Trophoblast cell (in vitro differentiated cells and primary cell): ENCODE measurements at regions not wholly inside any gene's neighbourhood (a gene's known extent, or its start where the extent isn't known, plus 50 kb on each side); places are given as distances from the start of the nearest gene placed in this dataset.

Experiments used
- DNase-seq, 2 donors: peaks; one replicate each; pipeline ENCODE4 v3.0.0-alpha.2; 2016
- H2AFZ ChIP-seq: 2 replicates; pipeline ENCODE4 v1.6.1; 2013; ENCODE audit warnings: low read length, moderate library complexity, mild to moderate bottlenecking; ENCODE audit not compliant: insufficient read depth, poor library complexity
- H2AK5ac ChIP-seq: 2 replicates; pipeline ENCODE4 v1.6.1; 2013; ENCODE audit warnings: mild to moderate bottlenecking, low read length
- H2BK120ac ChIP-seq: 2 replicates; pipeline ENCODE4 v1.6.1; 2013; ENCODE audit warnings: low read length, mild to moderate bottlenecking, moderate library complexity; ENCODE audit not compliant: insufficient read depth, poor library complexity
- H2BK12ac ChIP-seq: 2 replicates; pipeline ENCODE4 v1.6.1; 2013; ENCODE audit warnings: mild to moderate bottlenecking, low read length, moderate library complexity
- H2BK5ac ChIP-seq: 2 replicates; pipeline ENCODE4 v1.6.1; 2013; ENCODE audit warnings: low read length, low read depth, moderate library complexity, mild to moderate bottlenecking; ENCODE audit not compliant: poor library complexity
- H3K14ac ChIP-seq: 2 replicates; pipeline ENCODE4 v1.6.1; 2013; ENCODE audit warnings: mild to moderate bottlenecking, low read length
- H3K18ac ChIP-seq: 2 replicates; pipeline ENCODE4 v1.6.1; 2013; ENCODE audit warnings: mild to moderate bottlenecking, low read length
- H3K23ac ChIP-seq: 2 replicates; pipeline ENCODE4 v1.6.1; 2013; ENCODE audit warnings: low read length
- H3K27ac ChIP-seq: 2 replicates; pipeline ENCODE4 v1.5.1; 2013; ENCODE audit warnings: low read depth, mild to moderate bottlenecking, inconsistent platforms, low read length, moderate library complexity
- H3K27me3 ChIP-seq: 2 replicates; pipeline ENCODE4 v1.6.1; 2013; ENCODE audit warnings: inconsistent platforms, mild to moderate bottlenecking, low read length, moderate library complexity; ENCODE audit not compliant: insufficient read depth
- H3K36me3 ChIP-seq, 2 experiments: 1 replicate in 1 of 2; 2 replicates in 1 of 2; pipeline ENCODE4 v1.6.1; 2013; ENCODE audit warnings: low read length in 2 of 2, mild to moderate bottlenecking in 2 of 2, moderate library complexity in 1 of 2; ENCODE audit not compliant: insufficient read depth in 2 of 2, control insufficient read depth in 1 of 2
- H3K4ac ChIP-seq: 2 replicates; pipeline ENCODE4 v1.6.1; 2013; ENCODE audit warnings: low read depth, mild to moderate bottlenecking, low read length, moderate library complexity
- H3K4me1 ChIP-seq, 2 experiments: 1 replicate in 1 of 2; 2 replicates in 1 of 2; pipeline ENCODE4 v1.6.1; 2013; ENCODE audit warnings: low read length in 2 of 2, mild to moderate bottlenecking in 2 of 2, moderate library complexity in 1 of 2; ENCODE audit not compliant: insufficient read depth in 2 of 2, control insufficient read depth in 1 of 2
- H3K4me2 ChIP-seq: 2 replicates; pipeline ENCODE4 v1.6.1; 2013; ENCODE audit warnings: inconsistent platforms, mild to moderate bottlenecking, low read length, moderate library complexity
- H3K4me3 ChIP-seq: 2 replicates; pipeline ENCODE4 v1.5.1; 2013; ENCODE audit warnings: mild to moderate bottlenecking, low read depth, low read length, inconsistent platforms
- H3K79me1 ChIP-seq: one replicate; pipeline ENCODE4 v1.6.1; 2013; ENCODE audit warnings: low read length
- H3K79me2 ChIP-seq: 2 replicates; pipeline ENCODE4 v1.6.1; 2013; ENCODE audit warnings: low read length, mild to moderate bottlenecking; ENCODE audit not compliant: control insufficient read depth, insufficient read depth, poor library complexity
- H3K9ac ChIP-seq: 2 replicates; pipeline ENCODE4 v1.6.1; 2013; ENCODE audit warnings: mild to moderate bottlenecking, low read length
- H3K9me3 ChIP-seq: 2 replicates; pipeline ENCODE4 v1.6.1; 2013; ENCODE audit warnings: low read depth, mild to moderate bottlenecking, control low read depth, inconsistent platforms, low read length; ENCODE audit not compliant: insufficient read depth
- H4K12ac ChIP-seq: 2 replicates; pipeline ENCODE4 v1.6.1; 2013; ENCODE audit warnings: low read depth, mild to moderate bottlenecking, low read length, moderate library complexity
- H4K8ac ChIP-seq: 2 replicates; pipeline ENCODE4 v1.6.1; 2013; ENCODE audit warnings: low read depth, mild to moderate bottlenecking, low read length, moderate library complexity
- H4K91ac ChIP-seq: one replicate; pipeline ENCODE4 v1.6.1; 2013; ENCODE audit warnings: low read depth, mild to moderate bottlenecking, low read length, moderate library complexity
- WGBS: extraction: QIAGEN DNeasy Blood & Tissue Kit; methylation state at CpG from one replicate; pipeline ENCODE4 v1.1.7; 2013; ENCODE audit warnings: missing lambda C conversion rate; ENCODE audit not compliant: insufficient read length, insufficient coverage; ENCODE audit errors: extremely low coverage; 5-methylcytosine and 5-hydroxymethylcytosine counted together

DNA sequence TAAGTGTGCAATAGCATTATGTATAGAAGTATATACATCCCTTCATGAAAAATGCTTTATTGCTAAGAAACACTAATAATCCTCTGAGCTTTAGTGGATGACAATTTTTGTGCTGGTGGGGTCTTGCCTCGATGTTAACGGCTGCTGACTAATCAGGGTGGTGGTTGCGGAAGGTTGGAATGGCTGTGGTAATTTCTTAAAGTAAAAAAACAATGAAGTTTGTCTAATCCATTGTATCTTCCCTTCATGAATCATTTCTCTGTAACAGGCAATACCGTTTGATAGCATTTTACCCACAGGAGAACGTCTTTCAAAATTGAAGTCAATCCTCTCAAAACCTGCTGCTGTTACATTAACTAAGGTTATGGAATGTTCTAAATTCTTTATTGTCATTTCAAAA, 816.5 kb upstream of the GJE1 start:
- Histone ChIP-seq H3K9me3 (no peaks in the 10 kb centered on the region), H3K23ac (no peak overlapping the region), H4K8ac (no peak overlapping the region), H4K91ac (no peak overlapping the region), H3K9ac (no peak overlapping the region), H2BK5ac (no peak overlapping the region), H2AFZ (no peak overlapping the region), H2BK120ac (no peak overlapping the region), H3K27me3 (no peaks in the 10 kb centered on the region), H3K36me3 (no peaks in the 10 kb centered on the region), H3K27ac (no peak overlapping the region), H3K4me1 (peaks cover 0 to 2% of the 10 kb centered on the region in 2 experiments), H3K14ac (no peak overlapping the region), H3K18ac (no peak overlapping the region), H3K4me2 (no peak overlapping the region), H4K12ac (no peak overlapping the region), H2AK5ac (no peak overlapping the region), H3K4ac (no peak overlapping the region), H3K4me3 (no peak overlapping the region), H3K79me1 (no peaks in the 10 kb centered on the region), H3K79me2 (no peaks in the 10 kb centered on the region), H2BK12ac (no peak overlapping the region)
- no CpG with 5 or more reads among the region's 5 CpGs for WGBS
- DNase-seq: no peak

- H3K79me1 ChIP-seq: no peaks in the 10 kb centered on the region
- H3K27ac ChIP-seq: no peak overlapping the region
- no peak for DNase-seq
- H3K4me1 ChIP-seq: peaks cover 0 to 2% of the 10 kb centered on the region in 2 experiments
- H2BK12ac ChIP-seq: no peak overlapping the region
- H3K14ac ChIP-seq: no peak overlapping the region
- no peaks in the 10 kb centered on the region for H3K36me3 ChIP-seq
- H2BK5ac ChIP-seq: no peak overlapping the region
- no peak overlapping the region for H3K4me2 ChIP-seq
- no peak overlapping the region for H3K9ac ChIP-seq
- H4K91ac ChIP-seq: no peak overlapping the region
- H4K8ac ChIP-seq: no peak overlapping the region
- H3K79me2 ChIP-seq: no peaks in the 10 kb centered on the region
- H2AFZ ChIP-seq: no peak overlapping the region
- H2AK5ac ChIP-seq: no peak overlapping the region
- no peak overlapping the region for H3K18ac ChIP-seq
- no peaks in the 10 kb centered on the region for H3K27me3 ChIP-seq
- H3K23ac ChIP-seq: no peak overlapping the region
- no peak overlapping the region for H3K4ac ChIP-seq
- no peaks in the 10 kb centered on the region for H3K9me3 ChIP-seq
- WGBS: no CpG with 5 or more reads among the region's 1 CpG
- no peak overlapping the region for H2BK120ac ChIP-seq
- H3K4me3 ChIP-seq: no peak overlapping the region
- H4K12ac ChIP-seq: no peak overlapping the region
These were observed 818.7 kb upstream of the GJE1 start for GRCh38 chr6:141313986-141314385.

DNA sequence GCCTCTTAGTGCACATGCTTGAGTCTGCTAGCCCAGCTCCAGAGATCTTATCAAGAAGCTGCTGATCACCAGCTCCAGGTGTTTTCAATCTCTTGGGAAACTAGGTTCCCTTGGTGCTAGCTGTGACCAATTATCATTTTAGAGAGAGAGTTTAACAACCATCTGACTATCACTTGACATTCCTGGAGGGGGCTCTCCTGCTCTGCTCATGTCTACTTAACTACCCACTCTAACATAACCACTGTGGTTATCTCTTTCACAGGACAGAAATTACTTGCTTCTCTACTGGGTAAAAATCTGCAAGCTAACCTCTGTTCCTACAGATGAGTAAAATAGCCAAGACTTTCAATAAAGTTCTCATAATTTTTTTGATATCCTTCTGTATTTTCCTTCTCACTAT, 823.4 kb upstream of the GJE1 start:
- Histone ChIP-seq H2BK12ac (no peak overlapping the region), H2BK120ac (no peak overlapping the region), H3K9ac (no peak overlapping the region), H3K4me1 (no peaks in the 10 kb centered on the region), H3K36me3 (no peaks in the 10 kb centered on the region), H3K79me1 (no peaks in the 10 kb centered on the region), H3K27me3 (no peaks in the 10 kb centered on the region), H2BK5ac (no peak overlapping the region), H3K4me2 (no peak overlapping the region), H3K18ac (no peak overlapping the region), H3K23ac (no peak overlapping the region), H3K4me3 (no peak overlapping the region), H3K79me2 (no peaks in the 10 kb centered on the region), H4K8ac (no peak overlapping the region), H3K14ac (no peak overlapping the region), H3K9me3 (no peaks in the 10 kb centered on the region), H3K27ac (no peak overlapping the region), H4K12ac (no peak overlapping the region), H2AK5ac (no peak overlapping the region), H3K4ac (no peak overlapping the region), H4K91ac (no peak overlapping the region), H2AFZ (no peak overlapping the region)
- no peak for DNase-seq

GRCh38 chr6:141307309-141307998, 825.3 kb upstream of the GJE1 start:
- Histone ChIP-seq H3K9ac (no peak overlapping the region), H3K9me3 (no peaks in the 10 kb centered on the region), H3K79me1 (no peaks in the 10 kb centered on the region), H3K36me3 (no peaks in the 10 kb centered on the region), H2AK5ac (no peak overlapping the region), H3K4me3 (no peak overlapping the region), H3K27ac (no peak overlapping the region), H2BK12ac (no peak overlapping the region), H4K8ac (no peak overlapping the region), H3K14ac (no peak overlapping the region), H3K4me2 (no peak overlapping the region), H4K12ac (no peak overlapping the region), H2BK120ac (no peak overlapping the region), H3K27me3 (no peaks in the 10 kb centered on the region), H4K91ac (no peak overlapping the region), H2BK5ac (no peak overlapping the region), H3K79me2 (no peaks in the 10 kb centered on the region), H3K23ac (no peak overlapping the region), H3K4ac (no peak overlapping the region), H3K4me1 (no peaks in the 10 kb centered on the region), H3K18ac (no peak overlapping the region), H2AFZ (no peak overlapping the region)
- no peak for DNase-seq
- WGBS: no CpG with 5 or more reads among the region's 3 CpGs
